ENCODE measurements at regions not wholly inside any gene's neighbourhood (a gene's known extent, or its start where the extent isn't known, plus 50 kb on each side); places are given as distances from the start of the nearest gene placed in this dataset.

DNA sequence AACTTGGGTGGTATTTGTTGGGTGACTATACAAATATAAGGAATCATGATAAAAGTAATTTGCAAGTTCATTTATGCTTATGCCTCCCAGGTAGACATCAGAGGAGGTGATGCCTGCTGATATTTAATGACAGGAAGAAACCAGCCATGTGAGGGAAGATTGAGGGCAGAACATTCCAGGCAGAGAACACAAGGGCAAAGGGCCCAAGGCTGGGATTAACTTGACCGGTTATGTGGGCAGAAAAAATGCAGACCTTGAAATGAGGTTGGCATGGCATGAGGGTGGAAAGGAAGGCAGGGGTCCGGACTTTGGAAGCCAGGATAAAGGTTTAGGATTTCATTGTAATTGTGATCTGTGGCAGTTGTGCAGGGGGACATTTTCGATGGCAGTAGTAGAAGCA, 68.0 kb upstream of the MTPN start:
- H3K36me3 ChIP-seq: no peaks in the 10 kb centered on the region
- DNase-seq: no peak
- intact Hi-C loops (cut with DNase I): no loop called here
- no peaks in the 10 kb centered on the region for H3K27me3 ChIP-seq
- H3K4me3 ChIP-seq: no peak overlapping the region
- H3K27ac ChIP-seq: no peak overlapping the region
- TF ChIP-seq POLR2A (IDR thresholded peaks at IDR 0.05) (no peak), CTCF (IDR thresholded peaks at IDR 0.05) (no peak)
- WGBS (ENCODE audit: insufficient coverage, low coverage, low lambda C conversion rate, missing lambda C conversion rate): 51% methylated on average over 3 of the region's 3 CpGs
- no peaks in the 10 kb centered on the region for H3K4me1 ChIP-seq
- no peak for ATAC-seq
- H3K9me3 ChIP-seq: no peaks in the 10 kb centered on the region

DNA sequence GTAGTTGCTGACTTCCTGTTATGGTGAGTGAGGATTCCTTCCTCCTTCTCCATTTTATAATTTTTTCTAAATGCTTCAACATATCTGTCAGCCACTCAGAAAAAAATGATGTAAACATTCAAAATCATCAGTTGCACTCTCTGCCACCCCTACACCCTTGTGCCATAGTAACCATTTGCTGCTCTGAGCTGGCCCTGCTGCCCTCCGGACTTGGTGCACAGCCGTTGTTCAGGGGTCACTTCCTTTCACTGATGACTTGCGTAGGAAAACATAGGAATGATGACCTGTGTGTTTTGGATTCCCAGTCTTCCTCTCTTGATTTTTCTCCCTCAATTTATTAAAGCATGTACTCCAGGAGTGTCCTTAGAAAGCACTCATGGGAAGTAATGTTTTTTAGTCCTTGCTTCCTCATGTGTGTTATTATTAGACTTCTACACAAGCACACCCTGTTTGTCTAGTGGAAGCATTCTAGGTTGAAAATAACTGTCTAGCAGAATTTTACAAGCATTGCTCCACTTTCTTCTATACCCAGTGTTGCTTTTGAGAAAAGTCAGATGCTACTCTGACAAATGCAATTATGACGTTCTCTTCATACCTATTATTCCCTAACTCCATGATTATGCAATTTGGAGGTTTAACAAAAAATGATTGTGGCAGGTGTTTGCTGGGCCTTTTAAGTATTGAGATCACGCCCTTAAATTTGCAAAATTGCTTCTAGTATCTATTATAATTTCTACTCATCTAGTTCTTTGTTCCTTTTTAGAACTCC, 62.6 kb upstream of the MTPN start:
- ATAC-seq (peak; percentile 59 to 77 (median 65)), DNase-seq (no peak)
- Histone ChIP-seq H3K9me3 (no peaks in the 10 kb centered on the region), H3K4me3 (no peak overlapping the region), H3K36me3 (no peaks in the 10 kb centered on the region), H3K4me1 (no peaks in the 10 kb centered on the region), H3K27ac (no peak overlapping the region), H3K27me3 (no peaks in the 10 kb centered on the region)
- intact Hi-C loops (cut with DNase I): no loop called here
- no peak for TF ChIP-seq CTCF (IDR thresholded peaks at IDR 0.05)
- WGBS (ENCODE audit: insufficient coverage, low coverage, low lambda C conversion rate, missing lambda C conversion rate): 44% methylated on average over 5 of the region's 5 CpGs

DNA sequence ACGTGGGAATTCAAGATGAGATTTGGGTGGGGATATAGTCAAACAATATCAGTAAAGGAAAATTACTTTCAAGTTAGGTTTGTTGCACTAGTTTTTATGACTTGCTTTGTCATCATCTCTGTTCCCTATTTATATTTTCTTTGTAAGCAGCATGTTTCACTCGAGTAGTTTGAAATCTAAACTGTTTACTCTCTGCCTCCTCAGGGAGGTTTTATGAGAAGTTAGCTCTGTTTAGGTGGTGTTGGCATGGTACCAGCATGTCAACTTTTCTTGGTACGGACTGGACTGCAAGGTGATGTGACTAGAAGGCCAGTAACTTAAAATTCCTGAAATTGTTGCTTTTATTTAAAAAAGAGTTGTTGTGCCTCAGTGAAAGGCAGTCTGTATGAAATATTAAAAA, 59.2 kb upstream of the MTPN start:
- no peak overlapping the region for H3K27ac ChIP-seq
- no peaks in the 10 kb centered on the region for H3K4me1 ChIP-seq
- H3K36me3 ChIP-seq: no peaks in the 10 kb centered on the region
- no peaks in the 10 kb centered on the region for H3K9me3 ChIP-seq
- 45% methylated on average over 3 of the region's 3 CpGs for WGBS (ENCODE audit: insufficient coverage, low coverage, low lambda C conversion rate, missing lambda C conversion rate)
- ATAC-seq (no peak), DNase-seq (no peak)
- H3K27me3 ChIP-seq: no peaks in the 10 kb centered on the region
- H3K4me3 ChIP-seq: no peak overlapping the region
- TF ChIP-seq POLR2A (IDR thresholded peaks at IDR 0.05) (no peak), CTCF (IDR thresholded peaks at IDR 0.05) (no peak)
- intact Hi-C loops (cut with DNase I): no loop called here

GRCh38 chr7:136034132-136034531, 57.0 kb upstream of the MTPN start:
- Histone ChIP-seq H3K27ac (no peak overlapping the region), H3K9me3 (no peaks in the 10 kb centered on the region), H3K36me3 (no peaks in the 10 kb centered on the region), H3K4me1 (no peaks in the 10 kb centered on the region), H3K4me3 (no peak overlapping the region), H3K27me3 (no peaks in the 10 kb centered on the region)
- TF ChIP-seq CTCF (IDR thresholded peaks at IDR 0.05): no peak
- TF ChIP-seq POLR2A (IDR thresholded peaks at IDR 0.05): no peak
- WGBS (ENCODE audit: insufficient coverage, low coverage, low lambda C conversion rate, missing lambda C conversion rate): 46% methylated on average over 2 of the region's 3 CpGs
- intact Hi-C loops (cut with DNase I): no loop called here
- DNase-seq: no peak
- no peak for ATAC-seq
